NB4 (cell line): ENCODE measurements at regions not wholly inside any gene's neighbourhood (a gene's known extent, or its start where the extent isn't known, plus 50 kb on each side); places are given as distances from the start of the nearest gene placed in this dataset.

ENCODE experiments used
- CTCF ChIP-seq: IDR thresholded peaks from one replicate; pipeline ENCODE4 v1.5.1; 2012; ENCODE audit warnings: low read depth, low read length
- MYC ChIP-seq: IDR thresholded peaks from 2 replicates; pipeline ENCODE4 v1.6.1; 2011; ENCODE audit warnings: low read depth, low read length
- POLR2A ChIP-seq: IDR thresholded peaks from 2 replicates; pipeline ENCODE4 v1.6.1; 2011; ENCODE audit warnings: mild to moderate bottlenecking; ENCODE audit not compliant: insufficient read length; ENCODE audit errors: extremely low read depth

GRCh38 chr1:173122958-173123852 is 72.5 kb upstream of the TNFSF18 start:
- TF ChIP-seq CTCF (no peak), POLR2A (no peak), MYC (peak; percentile 56; the same call in 1 of the 2 replicates)
